ENCODE measurements at regions not wholly inside any gene's neighbourhood (a gene's known extent, or its start where the extent isn't known, plus 50 kb on each side); places are given as distances from the start of the nearest gene placed in this dataset.
A peak's percentile ranks its signal among the peaks of the same experiment; 100 is the strongest.
"Not testable (repeated sequence)": the region's sequence is repeated elsewhere in the genome, so short reads cannot be mapped to it uniquely, and the experiment has no call there.

DNA sequence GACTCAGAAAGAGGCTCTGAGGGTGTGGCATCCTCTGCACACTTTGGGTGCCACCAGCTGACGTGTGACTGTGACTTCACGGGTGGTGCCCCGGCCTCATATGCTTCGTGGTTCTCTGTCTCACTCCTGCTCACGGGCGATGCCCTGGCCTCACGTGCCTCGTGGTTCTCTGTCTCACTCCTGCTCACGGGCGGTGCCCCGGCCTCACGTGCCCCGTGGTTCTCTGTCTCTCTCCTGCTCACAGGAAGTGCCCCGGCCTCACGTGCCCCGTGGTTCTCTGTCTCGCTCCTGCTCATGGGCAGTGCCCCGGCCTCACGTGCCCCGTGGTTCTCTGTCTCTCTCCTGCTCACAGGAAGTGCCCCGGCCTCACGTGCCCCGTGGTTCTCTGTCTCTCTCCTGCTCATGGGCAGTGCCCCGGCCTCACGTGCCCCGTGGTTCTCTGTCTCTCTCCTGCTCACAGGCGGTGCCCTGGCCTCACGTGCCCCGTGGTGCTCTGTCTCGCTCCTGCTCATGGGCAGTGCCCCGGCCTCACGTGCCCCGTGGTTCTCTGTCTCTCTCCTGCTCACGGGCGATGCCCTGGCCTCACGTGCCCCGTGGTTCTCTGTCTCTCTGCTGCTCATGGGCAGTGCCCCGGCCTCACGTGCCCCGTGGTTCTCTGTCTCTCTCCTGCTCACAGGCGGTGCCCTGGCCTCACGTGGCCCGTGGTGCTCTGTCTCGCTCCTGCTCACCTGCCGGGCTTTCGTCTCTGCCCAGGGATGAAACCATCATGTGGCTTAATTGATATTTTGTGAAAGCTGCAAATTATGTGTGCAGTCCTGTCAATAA is 115.8 kb downstream of the RTP5 start:
- POLR2A ChIA-PET; H3K27me3 Mint-ChIP-seq; H3K4me3 Mint-ChIP-seq; H3K36me3 Mint-ChIP-seq (ENCODE audit: low read depth); H3K9me3 Mint-ChIP-seq; H3K27ac Mint-ChIP-seq: not testable (repeated sequence)
- DNase-seq, result peak; percentile 13
- peaks cover 11% of the 10 kb centered on the region for H3K4me1 Mint-ChIP-seq
- CTCF ChIA-PET, result interaction anchor here (0.8 to 1.3 kb wide), 2 partner anchors 13 to 15 kb away, joined by 3 to 4 read pairs; no protein-coding TSS in a partner anchor

DNA sequence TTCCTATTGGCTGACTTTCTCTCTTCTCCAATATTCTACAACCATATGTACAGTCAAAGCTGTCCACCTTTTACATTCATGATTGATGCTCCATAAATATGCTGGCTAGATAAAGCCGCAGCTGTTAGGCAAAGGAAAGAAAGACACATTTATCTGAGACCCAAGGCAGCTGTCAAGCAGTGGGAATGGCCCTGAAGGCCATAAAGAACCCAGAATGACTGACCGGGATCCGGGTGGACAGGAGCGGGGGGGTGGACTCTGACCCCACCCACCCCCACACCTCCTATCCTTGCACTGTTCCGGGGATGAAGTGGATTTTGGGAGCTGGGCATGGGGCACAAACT is 116.4 kb downstream of the RTP5 start:
- peaks cover 8% of the 10 kb centered on the region for H3K9me3 Mint-ChIP-seq
- no peak overlapping the region for H3K27ac Mint-ChIP-seq
- POLR2A ChIA-PET, result no interaction called here
- H3K4me3 Mint-ChIP-seq, result no peak overlapping the region
- CTCF ChIA-PET, result interaction anchor here (0.8 kb wide), 1 partner anchor 14 kb away, joined by 4 read pairs; no protein-coding TSS in a partner anchor
- DNase-seq, result no peak
- H3K36me3 Mint-ChIP-seq (ENCODE audit: low read depth), result no peaks in the 10 kb centered on the region
- H3K4me1 Mint-ChIP-seq, result peaks cover 11% of the 10 kb centered on the region
- H3K27me3 Mint-ChIP-seq, result no peaks in the 10 kb centered on the region

DNA sequence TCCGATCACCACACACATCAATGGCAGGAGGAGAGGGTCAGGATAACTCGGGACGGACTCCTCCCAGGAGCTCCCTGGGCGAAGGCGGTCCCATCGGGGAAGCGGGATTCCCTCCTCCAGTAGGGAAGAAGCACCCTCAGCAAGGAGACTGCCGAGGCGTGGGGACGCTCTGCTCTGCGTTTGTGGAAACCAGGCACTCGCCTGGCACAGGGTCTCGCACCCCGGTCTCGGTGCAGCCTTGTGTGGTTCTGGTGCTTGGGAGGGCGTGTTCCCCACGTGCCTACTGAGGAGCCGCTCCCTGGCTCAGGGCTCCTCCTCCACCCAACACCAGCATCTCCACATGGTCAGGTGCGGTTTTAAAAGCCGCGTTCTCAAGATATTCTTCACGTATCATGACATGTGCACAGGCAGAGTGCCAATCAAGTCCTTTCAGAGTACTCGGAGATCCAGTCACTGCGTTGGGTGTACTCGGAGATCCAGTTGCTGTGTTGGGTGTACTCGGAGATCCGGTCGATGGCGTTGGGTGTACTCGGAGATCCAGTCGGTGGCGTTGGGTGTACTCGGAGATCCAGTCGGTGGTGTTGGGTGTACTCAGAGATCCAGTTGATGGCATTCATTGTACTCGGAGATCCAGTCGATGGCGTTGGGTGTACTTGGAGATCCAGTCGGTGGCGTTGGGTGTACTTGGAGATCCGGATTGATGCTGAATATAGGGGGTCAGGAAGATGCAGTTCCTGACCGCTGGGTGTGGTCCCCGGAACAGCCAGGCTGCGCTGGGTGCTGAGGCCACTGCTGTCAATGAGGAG is 117.5 kb downstream of the RTP5 start:
- ChIA-PET CTCF (no interaction called here), POLR2A (no interaction called here)
- peak overlapping the region; percentile 11 for H3K27ac Mint-ChIP-seq
- no peaks in the 10 kb centered on the region for H3K27me3 Mint-ChIP-seq
- DNase-seq, result no peak
- peaks cover 11% of the 10 kb centered on the region for H3K4me1 Mint-ChIP-seq
- H3K9me3 Mint-ChIP-seq, result peaks cover 8% of the 10 kb centered on the region
- H3K4me3 Mint-ChIP-seq, result no peak overlapping the region
- H3K36me3 Mint-ChIP-seq (ENCODE audit: low read depth), result no peaks in the 10 kb centered on the region

DNA sequence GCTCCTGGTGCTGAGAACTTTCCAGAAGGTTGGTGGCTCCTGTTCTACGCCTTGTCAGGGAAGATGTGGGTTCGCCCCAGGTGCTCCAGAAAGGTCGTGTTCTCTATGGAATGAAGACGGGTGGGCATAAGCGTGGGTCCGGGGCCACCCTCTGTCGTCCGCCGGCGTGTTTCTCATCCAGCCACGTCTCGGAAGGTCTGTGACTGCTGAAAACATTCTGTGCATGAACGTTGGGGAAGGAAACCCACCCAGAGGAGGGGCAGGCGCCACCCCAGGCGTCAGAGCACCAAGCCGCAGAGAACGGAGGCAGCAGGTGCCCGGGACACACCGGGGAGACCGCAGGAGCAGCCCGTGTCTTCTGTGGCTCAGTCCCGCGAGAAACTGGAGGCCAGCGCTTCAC is 118.2 kb downstream of the RTP5 start:
- Mint-ChIP-seq H3K27ac (no peak overlapping the region), H3K4me3 (no peak overlapping the region), H3K36me3 (ENCODE audit: low read depth) (no peaks in the 10 kb centered on the region), H3K9me3 (peaks cover 8% of the 10 kb centered on the region), H3K27me3 (no peaks in the 10 kb centered on the region), H3K4me1 (peaks cover 11% of the 10 kb centered on the region)
- no peak for DNase-seq
- CTCF ChIA-PET, result no interaction called here
- POLR2A ChIA-PET, result no interaction called here

DNA sequence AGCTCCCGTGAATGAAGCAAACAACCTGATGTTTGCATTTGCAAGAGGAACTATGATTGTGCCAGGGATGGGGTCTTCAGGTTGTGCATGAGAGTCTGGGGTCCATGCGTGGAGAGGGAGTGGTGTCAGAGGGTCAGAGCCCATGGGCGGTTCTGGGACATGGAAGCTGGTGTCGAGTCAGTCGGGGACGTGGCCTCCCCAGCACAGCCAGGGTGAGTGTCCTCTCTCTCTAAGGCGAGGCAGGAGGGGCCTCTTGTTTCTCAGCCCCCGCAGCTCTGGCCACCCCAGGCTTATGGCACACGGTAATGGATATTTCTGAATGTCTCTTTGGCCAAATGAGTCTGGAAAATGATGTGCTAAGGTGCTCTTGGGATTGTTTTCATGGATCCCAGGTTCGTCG is 118.6 kb downstream of the RTP5 start:
- H3K4me1 Mint-ChIP-seq, result peaks cover 11% of the 10 kb centered on the region

DNA sequence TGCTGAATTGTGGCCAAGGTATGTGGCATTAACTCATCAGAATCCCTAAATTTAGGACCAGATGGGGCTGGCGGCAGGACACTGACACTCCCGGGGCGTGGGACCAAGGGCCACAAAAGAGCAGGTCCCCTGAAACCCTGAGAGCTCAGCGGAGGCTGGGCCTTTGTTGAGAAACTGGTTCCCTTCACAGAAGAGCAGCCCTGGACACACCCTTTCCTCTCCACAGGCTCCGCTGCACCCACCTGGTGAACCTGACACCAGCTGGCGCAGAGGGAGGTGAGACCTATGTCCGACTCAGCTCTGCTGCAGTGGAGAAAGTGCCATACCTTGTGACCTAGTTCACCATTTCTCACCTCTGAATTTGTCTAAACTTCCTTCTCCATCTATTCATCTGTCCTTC is 119.5 kb downstream of the RTP5 start:
- DNase-seq, result no peak
- H3K36me3 Mint-ChIP-seq (ENCODE audit: low read depth), result no peaks in the 10 kb centered on the region
- CTCF ChIA-PET, result no interaction called here
- H3K27ac Mint-ChIP-seq, result no peak overlapping the region
- H3K4me3 Mint-ChIP-seq, result no peak overlapping the region
- no peaks in the 10 kb centered on the region for H3K27me3 Mint-ChIP-seq
- H3K4me1 Mint-ChIP-seq, result peaks cover 11% of the 10 kb centered on the region
- POLR2A ChIA-PET, result no interaction called here
- peaks cover 8% of the 10 kb centered on the region for H3K9me3 Mint-ChIP-seq

More for the DNA sequence above, 118.6 kb downstream of the RTP5 start:
- ChIA-PET POLR2A (no interaction called here), CTCF (no interaction called here)
- peaks cover 8% of the 10 kb centered on the region for H3K9me3 Mint-ChIP-seq
- H3K27me3 Mint-ChIP-seq, result no peaks in the 10 kb centered on the region
- no peak for DNase-seq
- no peak overlapping the region for H3K27ac Mint-ChIP-seq
- H3K36me3 Mint-ChIP-seq (ENCODE audit: low read depth), result no peaks in the 10 kb centered on the region
- no peak overlapping the region for H3K4me3 Mint-ChIP-seq

DNA sequence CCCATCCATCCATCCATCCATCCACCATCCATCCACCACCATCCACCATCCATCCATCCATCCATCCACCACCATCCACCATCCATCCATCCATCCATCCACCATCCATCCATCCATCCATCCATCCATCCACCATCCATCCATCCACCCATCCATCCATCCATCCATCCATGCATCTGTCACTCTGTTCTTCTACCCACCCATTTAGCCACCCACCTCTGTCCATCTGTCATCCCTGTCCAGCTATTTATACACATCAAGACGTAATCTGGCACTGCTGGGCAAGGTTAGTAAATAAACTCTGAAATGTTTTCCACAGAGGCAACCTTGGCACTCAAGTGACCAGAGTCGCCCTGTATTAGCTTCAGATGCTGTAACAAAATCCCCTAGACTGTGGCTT is 120.9 kb downstream of the RTP5 start:
- DNase-seq, result no peak
- ChIA-PET CTCF (no interaction called here), POLR2A (no interaction called here)
- Mint-ChIP-seq H3K27ac (no peak overlapping the region), H3K27me3 (no peaks in the 10 kb centered on the region), H3K4me1 (peaks cover 5% of the 10 kb centered on the region), H3K4me3 (no peak overlapping the region), H3K36me3 (ENCODE audit: low read depth) (no peaks in the 10 kb centered on the region), H3K9me3 (peaks cover 8% of the 10 kb centered on the region)

DNA sequence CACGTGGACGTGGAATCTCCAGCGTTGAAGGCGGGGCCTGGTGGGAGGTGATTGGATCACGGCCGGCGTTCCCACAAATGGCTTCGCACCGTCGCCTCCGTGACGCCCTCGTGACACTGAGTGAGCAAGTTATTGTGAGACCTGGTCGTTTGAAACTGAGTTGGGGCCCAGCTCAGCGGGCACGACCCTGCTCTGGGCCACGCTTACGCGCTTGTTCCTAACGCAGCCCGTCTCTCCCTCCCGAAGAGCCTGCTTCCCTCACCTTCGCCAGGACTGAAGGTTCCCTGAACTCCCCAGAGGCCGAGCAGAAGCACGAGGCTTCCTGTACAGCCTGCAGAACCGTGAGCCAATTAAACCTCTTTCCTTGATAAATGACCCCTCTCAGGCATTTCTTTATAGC is 121.8 kb downstream of the RTP5 start:
- Mint-ChIP-seq H3K27ac (no peak overlapping the region), H3K4me3 (no peak overlapping the region), H3K27me3 (no peaks in the 10 kb centered on the region), H3K36me3 (ENCODE audit: low read depth) (no peaks in the 10 kb centered on the region), H3K4me1 (no peaks in the 10 kb centered on the region), H3K9me3 (peaks cover 8% of the 10 kb centered on the region)
- CTCF ChIA-PET, result no interaction called here
- no peak for DNase-seq
- POLR2A ChIA-PET, result no interaction called here

DNA sequence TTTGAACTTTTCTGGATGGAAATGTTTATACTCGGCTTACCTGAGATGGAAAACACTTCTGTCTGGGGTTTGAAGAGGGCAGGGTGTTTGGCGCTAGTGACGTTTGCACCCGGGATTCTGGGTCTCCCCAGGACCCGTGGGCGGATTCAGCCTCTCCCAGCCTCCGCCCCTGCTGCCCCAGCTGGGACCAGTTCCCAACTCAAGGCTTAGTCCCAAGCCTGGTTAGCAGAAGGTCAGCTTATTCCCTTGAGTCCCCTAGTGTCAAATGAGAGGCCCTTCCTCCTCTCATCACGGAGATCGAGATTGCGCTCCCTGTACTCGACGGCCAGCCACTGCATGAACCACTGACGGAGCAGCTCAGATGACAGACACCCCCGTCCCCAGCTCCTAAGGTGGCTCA is 123.2 kb downstream of the RTP5 start:
- no peak for DNase-seq
- no peaks in the 10 kb centered on the region for H3K9me3 Mint-ChIP-seq
- POLR2A ChIA-PET, result no interaction called here
- CTCF ChIA-PET, result no interaction called here
- no peaks in the 10 kb centered on the region for H3K36me3 Mint-ChIP-seq (ENCODE audit: low read depth)
- no peaks in the 10 kb centered on the region for H3K27me3 Mint-ChIP-seq
- no peaks in the 10 kb centered on the region for H3K4me1 Mint-ChIP-seq
- no peak overlapping the region for H3K4me3 Mint-ChIP-seq
- no peak overlapping the region for H3K27ac Mint-ChIP-seq

DNA sequence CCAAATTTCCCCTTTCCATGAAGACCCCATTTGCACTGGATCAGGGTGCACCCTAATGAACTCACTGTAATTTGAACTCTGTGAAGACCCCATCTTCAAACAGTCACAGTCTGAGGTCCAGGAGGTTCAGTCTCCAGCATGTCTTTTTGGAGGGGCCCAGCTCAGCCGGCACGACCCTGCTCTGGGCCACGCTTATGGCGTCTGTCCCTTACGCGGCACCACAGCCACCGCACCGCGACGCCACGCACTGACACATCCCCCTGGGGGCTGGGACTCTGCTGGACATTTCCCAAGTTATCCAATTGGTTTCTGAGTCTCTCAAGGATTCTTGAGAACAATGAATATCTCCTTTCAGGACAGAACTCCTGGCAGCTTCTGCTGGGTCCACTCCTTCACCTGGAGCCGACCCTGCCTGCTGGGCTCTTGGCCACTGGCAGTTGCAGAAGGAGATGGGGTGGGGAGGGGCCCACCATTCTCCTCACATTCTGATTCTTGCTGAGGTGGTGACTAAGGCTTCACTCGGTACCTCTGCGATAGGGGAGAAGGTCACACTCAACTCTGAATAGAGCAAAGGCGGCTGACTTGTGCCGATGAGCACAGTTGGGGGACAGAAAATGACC is 124.0 kb downstream of the RTP5 start:
- no peaks in the 10 kb centered on the region for H3K9me3 Mint-ChIP-seq
- H3K4me3 Mint-ChIP-seq, result no peak overlapping the region
- ChIA-PET CTCF (no interaction called here), POLR2A (no interaction called here)
- H3K36me3 Mint-ChIP-seq (ENCODE audit: low read depth), result no peaks in the 10 kb centered on the region
- H3K4me1 Mint-ChIP-seq, result no peaks in the 10 kb centered on the region
- H3K27ac Mint-ChIP-seq, result no peak overlapping the region
- H3K27me3 Mint-ChIP-seq, result no peaks in the 10 kb centered on the region
- no peak for DNase-seq

DNA sequence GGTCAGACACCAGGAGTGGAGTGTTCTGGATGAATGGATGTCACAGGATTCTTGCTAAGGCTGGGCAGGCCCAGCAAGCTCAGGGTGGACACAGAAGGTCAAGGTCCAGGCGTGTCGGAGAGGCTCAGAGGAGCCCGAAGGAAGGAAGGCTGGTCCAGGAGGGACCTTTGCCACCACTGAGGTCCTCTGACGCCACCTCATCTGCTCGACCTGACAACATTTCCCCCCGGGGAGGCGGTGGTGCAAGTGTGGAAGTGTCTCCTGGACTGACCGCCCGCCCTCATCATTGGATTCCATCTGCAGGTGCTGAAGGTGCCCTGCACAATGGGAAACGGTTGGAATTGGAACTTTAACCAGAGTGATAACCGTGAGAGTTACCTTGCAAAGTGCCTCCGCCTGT is 124.6 kb downstream of the RTP5 start:
- no peak overlapping the region for H3K27ac Mint-ChIP-seq
- H3K4me3 Mint-ChIP-seq, result no peak overlapping the region
- ChIA-PET CTCF (no interaction called here), POLR2A (no interaction called here)
- no peaks in the 10 kb centered on the region for H3K9me3 Mint-ChIP-seq
- DNase-seq, result no peak
- no peaks in the 10 kb centered on the region for H3K27me3 Mint-ChIP-seq
- no peaks in the 10 kb centered on the region for H3K4me1 Mint-ChIP-seq
- no peaks in the 10 kb centered on the region for H3K36me3 Mint-ChIP-seq (ENCODE audit: low read depth)

DNA sequence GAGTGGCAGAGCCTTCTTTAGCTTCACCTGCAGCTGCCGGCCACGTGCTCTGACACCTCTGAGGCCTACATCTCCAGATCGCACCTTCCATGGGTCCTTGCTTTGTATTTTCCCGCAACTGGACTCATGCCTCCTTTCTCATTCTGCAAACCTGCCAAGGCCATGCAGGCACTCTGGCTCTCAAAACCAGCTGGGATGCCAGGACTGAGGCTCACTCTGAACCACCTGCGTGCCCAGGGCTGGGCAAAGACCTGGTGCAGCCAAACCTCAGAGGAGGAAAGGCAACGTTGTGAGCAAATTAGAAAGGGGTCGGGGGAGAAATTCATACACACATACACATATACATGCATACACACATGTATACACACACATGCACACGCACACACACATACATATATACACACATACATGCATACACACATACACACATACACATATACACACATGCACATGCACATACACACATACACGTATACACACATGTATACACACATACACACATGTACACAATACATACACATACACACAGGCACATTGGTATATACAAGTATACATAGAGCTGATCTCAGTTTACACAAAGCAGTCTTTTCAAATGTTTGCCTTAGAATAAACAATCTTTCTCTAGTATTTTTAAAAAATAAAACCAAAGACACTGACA is 125.2 kb downstream of the RTP5 start:
- ChIA-PET CTCF (no interaction called here), POLR2A (no interaction called here)
- no peak for DNase-seq
- H3K27ac Mint-ChIP-seq, result no peak overlapping the region
- H3K4me3 Mint-ChIP-seq, result no peak overlapping the region
- H3K36me3 Mint-ChIP-seq (ENCODE audit: low read depth), result no peaks in the 10 kb centered on the region
- H3K27me3 Mint-ChIP-seq, result no peaks in the 10 kb centered on the region
- H3K9me3 Mint-ChIP-seq, result no peaks in the 10 kb centered on the region
- H3K4me1 Mint-ChIP-seq, result no peaks in the 10 kb centered on the region

DNA sequence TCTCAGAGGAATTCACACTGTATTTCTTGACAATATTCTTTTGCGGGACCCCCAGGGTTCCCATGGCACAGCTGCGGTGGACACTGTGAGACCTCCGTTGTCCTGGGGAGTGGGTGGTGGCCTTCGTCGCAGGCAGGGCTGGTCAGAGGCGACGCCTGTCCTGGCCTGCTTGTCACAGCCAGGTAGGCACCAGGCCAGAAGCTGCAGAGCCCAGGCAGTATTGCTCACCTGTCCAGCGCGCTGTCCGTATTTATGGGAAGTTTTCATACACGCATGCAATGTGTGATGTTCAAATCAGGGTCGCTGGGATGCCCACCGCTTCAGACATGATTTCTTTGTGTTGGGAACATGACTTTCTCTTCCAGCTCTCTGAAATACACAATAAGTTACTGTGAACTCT is 126.6 kb downstream of the RTP5 start:
- CTCF ChIA-PET, result no interaction called here

More for the DNA sequence above, 126.6 kb downstream of the RTP5 start:
- Mint-ChIP-seq H3K27me3 (no peaks in the 10 kb centered on the region), H3K36me3 (ENCODE audit: low read depth) (no peaks in the 10 kb centered on the region), H3K4me1 (no peaks in the 10 kb centered on the region), H3K9me3 (no peaks in the 10 kb centered on the region), H3K27ac (no peak overlapping the region), H3K4me3 (no peak overlapping the region)
- no peak for DNase-seq
- POLR2A ChIA-PET, result no interaction called here
